ENCODE measurements at regions not wholly inside any gene's neighbourhood (a gene's known extent, or its start where the extent isn't known, plus 50 kb on each side); places are given as distances from the start of the nearest gene placed in this dataset.

DNA sequence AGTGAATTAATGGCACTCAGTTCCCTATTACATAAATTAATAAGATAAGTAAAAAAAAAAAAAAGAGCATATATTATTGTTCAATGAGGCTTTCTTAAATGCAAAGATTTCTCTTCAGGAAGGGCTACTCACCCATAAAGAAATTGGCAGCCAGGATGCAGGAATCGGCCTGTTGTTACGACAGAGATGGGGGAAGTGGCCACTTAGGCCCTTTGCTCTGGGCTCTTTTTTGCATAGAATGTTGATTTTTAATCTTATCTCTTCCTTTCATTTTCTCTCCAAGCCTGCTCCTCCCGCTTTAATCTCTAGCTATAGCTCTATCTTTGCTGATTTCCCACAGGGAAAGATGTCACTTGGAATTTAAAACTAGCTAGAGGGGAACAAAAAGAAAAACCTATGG, 391.8 kb upstream of the CRIM1 start:
- TF ChIP-seq POLR2A (IDR thresholded peaks at IDR 0.05; ENCODE audit: control extremely low read depth in 1 of 2, low read depth in 2 of 2, low read length in 2 of 2) (no peak), EP300 (IDR thresholded peaks at IDR 0.05; ENCODE audit: borderline replicate concordance in 1 of 2, low read depth in 2 of 2, low read length in 2 of 2) (no peak), RAD21 (IDR thresholded peaks at IDR 0.05 in 1 of 2, conservative IDR thresholded peaks at IDR 0.05 in 1 of 2; ENCODE audit: low read depth in 2 of 2, low read length in 2 of 2) (no peak)
- TF ChIP-seq, protein P1, sequence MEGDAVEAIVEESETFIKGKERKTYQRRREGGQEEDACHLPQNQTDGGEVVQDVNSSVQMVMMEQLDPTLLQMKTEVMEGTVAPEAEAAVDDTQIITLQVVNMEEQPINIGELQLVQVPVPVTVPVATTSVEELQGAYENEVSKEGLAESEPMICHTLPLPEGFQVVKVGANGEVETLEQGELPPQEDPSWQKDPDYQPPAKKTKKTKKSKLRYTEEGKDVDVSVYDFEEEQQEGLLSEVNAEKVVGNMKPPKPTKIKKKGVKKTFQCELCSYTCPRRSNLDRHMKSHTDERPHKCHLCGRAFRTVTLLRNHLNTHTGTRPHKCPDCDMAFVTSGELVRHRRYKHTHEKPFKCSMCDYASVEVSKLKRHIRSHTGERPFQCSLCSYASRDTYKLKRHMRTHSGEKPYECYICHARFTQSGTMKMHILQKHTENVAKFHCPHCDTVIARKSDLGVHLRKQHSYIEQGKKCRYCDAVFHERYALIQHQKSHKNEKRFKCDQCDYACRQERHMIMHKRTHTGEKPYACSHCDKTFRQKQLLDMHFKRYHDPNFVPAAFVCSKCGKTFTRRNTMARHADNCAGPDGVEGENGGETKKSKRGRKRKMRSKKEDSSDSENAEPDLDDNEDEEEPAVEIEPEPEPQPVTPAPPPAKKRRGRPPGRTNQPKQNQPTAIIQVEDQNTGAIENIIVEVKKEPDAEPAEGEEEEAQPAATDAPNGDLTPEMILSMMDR (IDR thresholded peaks at IDR 0.05; ENCODE audit: control extremely low read depth in 1 of 3, insufficient read depth in 1 of 3, low read depth in 1 of 3, low read length in 3 of 3): no peak

Measured in H1 (cell line).